Parathyroid adenoma (tissue), 2 donors: ENCODE measurements at regions not wholly inside any gene's neighbourhood (a gene's known extent, or its start where the extent isn't known, plus 50 kb on each side); places are given as distances from the start of the nearest gene placed in this dataset.

Experiments used
- H2AFZ ChIP-seq: fragments of 300-600 bp; sonication (generic); one replicate; pipeline ENCODE4 v1.7.0; 2017; ENCODE audit warnings: antibody characterized with exemption, mild to moderate bottlenecking
- H3K27ac ChIP-seq: fragments of 300-600 bp; sonication (generic); one replicate; pipeline ENCODE4 v1.7.0; 2017
- H3K27me3 ChIP-seq: fragments of 300-600 bp; sonication (generic); one replicate; pipeline ENCODE4 v1.7.0; 2017; ENCODE audit warnings: low read length; ENCODE audit not compliant: control insufficient read depth, insufficient read depth
- H3K36me3 ChIP-seq: fragments of 300-600 bp; sonication (generic); one replicate; pipeline ENCODE4 v1.7.0; 2017; ENCODE audit warnings: low read length; ENCODE audit not compliant: control insufficient read depth, insufficient read depth
- H3K4me1 ChIP-seq: fragments of 300-600 bp; sonication (generic); one replicate; pipeline ENCODE4 v1.7.0; 2017; ENCODE audit warnings: control low read depth
- H3K4me2 ChIP-seq: fragments of 300-600 bp; sonication (generic); one replicate; pipeline ENCODE4 v1.7.0; 2017; ENCODE audit warnings: low read length
- H3K4me3 ChIP-seq: fragments of 300-600 bp; sonication (generic); one replicate; pipeline ENCODE4 v1.7.0; 2017; ENCODE audit warnings: low read depth, low read length
- H3K79me2 ChIP-seq: fragments of 300-600 bp; sonication (generic); one replicate; pipeline ENCODE4 v1.7.0; 2017; ENCODE audit warnings: control low read depth
- H3K9ac ChIP-seq: fragments of 300-600 bp; sonication (generic); one replicate; pipeline ENCODE4 v1.7.0; 2017; ENCODE audit warnings: mild to moderate bottlenecking
- H3K9me3 ChIP-seq: fragments of 300-600 bp; sonication (generic); one replicate; pipeline ENCODE4 v1.7.0; 2017; ENCODE audit warnings: low read length; ENCODE audit not compliant: control insufficient read depth
- CTCF ChIP-seq: fragments of 300-600 bp; sonication (generic); IDR thresholded peaks from one replicate; pipeline ENCODE4 v1.7.0; 2017; ENCODE audit warnings: antibody characterized with exemption, mild to moderate bottlenecking
- donor health status: primary hyperparathyroidism.

DNA sequence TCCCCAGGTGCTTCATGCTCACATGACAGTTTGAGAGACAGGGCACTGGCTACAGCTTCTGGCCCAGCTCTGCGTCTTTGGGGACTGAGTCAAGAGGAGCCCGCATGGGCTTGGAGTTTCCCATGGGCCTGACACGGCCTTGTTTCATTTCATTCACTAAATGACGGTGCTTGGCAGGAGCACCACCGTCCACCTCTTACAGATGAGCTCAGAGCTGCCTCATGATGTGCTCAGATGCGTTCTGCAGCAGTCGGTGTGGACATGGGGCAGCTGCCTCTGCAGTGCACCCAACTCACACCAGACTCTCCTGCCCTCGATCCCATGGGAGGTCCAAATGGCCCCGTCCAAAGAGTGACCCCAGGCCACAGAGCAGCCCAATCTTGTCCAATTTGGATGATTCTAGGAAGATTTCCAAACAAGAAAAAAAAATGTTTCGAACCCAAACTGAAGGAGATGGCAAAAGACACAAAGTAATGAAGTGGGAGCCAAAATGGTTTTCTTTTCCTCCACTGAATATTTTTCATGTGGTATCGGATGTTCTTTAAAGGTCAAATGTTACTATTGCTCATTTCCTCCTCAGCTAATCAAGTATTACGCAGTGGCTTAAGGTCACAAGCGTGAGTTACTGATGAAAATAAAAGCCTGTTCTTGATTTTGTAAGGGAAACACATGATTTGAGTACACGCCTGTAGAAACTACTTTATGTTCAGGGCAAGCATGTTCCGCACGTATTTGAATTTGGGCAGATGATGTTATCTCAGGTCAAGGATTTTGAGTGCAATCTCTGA is 524.2 kb downstream of the CDH26 start:
- no peak for TF ChIP-seq CTCF
- H3K9ac ChIP-seq: no peak overlapping the region
- no peaks in the 10 kb centered on the region for H3K4me1 ChIP-seq

DNA sequence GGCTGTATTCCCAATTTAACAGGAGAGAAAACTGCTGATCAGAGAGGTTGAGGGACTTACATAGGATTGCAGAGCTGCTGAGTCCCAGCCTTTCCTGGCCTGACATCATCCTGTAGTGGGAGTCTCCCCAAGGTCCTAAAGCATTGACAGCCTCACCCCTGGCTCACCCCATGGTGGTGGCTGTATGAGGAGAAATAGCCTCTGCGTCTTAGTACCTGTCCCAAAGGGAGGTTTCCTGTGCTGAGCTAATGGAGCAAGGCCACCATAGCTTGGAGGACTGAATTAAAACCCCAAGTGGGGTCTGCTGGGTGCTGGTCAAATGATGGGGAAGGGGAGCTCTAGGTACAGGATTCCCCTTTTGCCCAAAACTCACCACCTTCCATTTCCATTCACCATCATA is 525.1 kb downstream of the CDH26 start:
- no peaks in the 10 kb centered on the region for H3K79me2 ChIP-seq
- H2AFZ ChIP-seq: no peak overlapping the region
- no peaks in the 10 kb centered on the region for H3K36me3 ChIP-seq
- no peak overlapping the region for H3K9ac ChIP-seq
- TF ChIP-seq CTCF: no peak
- H3K4me1 ChIP-seq: no peaks in the 10 kb centered on the region
- no peaks in the 10 kb centered on the region for H3K9me3 ChIP-seq
- H3K4me3 ChIP-seq: no peak overlapping the region
- H3K27ac ChIP-seq: no peak overlapping the region
- no peaks in the 10 kb centered on the region for H3K27me3 ChIP-seq
- no peak overlapping the region for H3K4me2 ChIP-seq

More for the DNA sequence above, 524.2 kb downstream of the CDH26 start:
- no peak overlapping the region for H3K4me3 ChIP-seq
- no peak overlapping the region for H3K4me2 ChIP-seq
- no peaks in the 10 kb centered on the region for H3K9me3 ChIP-seq
- H2AFZ ChIP-seq: no peak overlapping the region
- no peak overlapping the region for H3K27ac ChIP-seq
- no peaks in the 10 kb centered on the region for H3K79me2 ChIP-seq
- no peaks in the 10 kb centered on the region for H3K36me3 ChIP-seq
- H3K27me3 ChIP-seq: no peaks in the 10 kb centered on the region

DNA sequence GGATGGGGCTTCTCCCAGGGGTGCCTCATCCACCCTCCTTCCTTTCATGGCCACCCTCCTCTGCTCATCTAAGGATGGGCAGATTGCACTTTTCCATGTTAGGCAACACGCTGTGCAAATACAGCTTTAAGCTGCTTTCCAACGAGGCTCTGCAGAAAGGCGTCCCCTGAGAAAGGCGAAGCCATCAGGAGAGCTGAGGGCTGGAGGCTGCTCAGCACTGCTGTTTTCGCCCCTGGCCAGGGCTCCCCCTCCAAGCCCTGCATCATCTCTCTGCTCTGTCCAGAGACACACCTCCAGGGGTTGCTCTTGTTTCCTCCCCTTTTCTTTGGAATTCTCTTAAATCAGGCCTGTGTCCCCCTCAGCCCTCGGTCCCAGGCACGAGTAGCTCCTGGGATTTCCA is 526.1 kb downstream of the CDH26 start:
- H3K4me2 ChIP-seq: no peak overlapping the region
- no peaks in the 10 kb centered on the region for H3K36me3 ChIP-seq
- no peaks in the 10 kb centered on the region for H3K79me2 ChIP-seq
- no peaks in the 10 kb centered on the region for H3K27me3 ChIP-seq
- no peak for TF ChIP-seq CTCF
- H3K4me3 ChIP-seq: no peak overlapping the region
- no peaks in the 10 kb centered on the region for H3K4me1 ChIP-seq
- H3K27ac ChIP-seq: no peak overlapping the region
- H3K9ac ChIP-seq: no peak overlapping the region
- H3K9me3 ChIP-seq: no peaks in the 10 kb centered on the region
- no peak overlapping the region for H2AFZ ChIP-seq

- Histone ChIP-seq H3K4me1 (no peaks in the 10 kb centered on the region), H3K9ac (no peak overlapping the region), H3K27me3 (no peaks in the 10 kb centered on the region), H2AFZ (no peak overlapping the region), H3K79me2 (no peaks in the 10 kb centered on the region), H3K9me3 (no peaks in the 10 kb centered on the region), H3K4me3 (no peak overlapping the region), H3K27ac (no peak overlapping the region), H3K36me3 (no peaks in the 10 kb centered on the region), H3K4me2 (no peak overlapping the region)
- TF ChIP-seq CTCF: no peak
Observed at GRCh38 chr20:60485012-60485760, 527.0 kb downstream of the CDH26 start.
